Central memory CD8-positive, alpha-beta T cell (primary cell): ENCODE measurements at regions not wholly inside any gene's neighbourhood (a gene's known extent, or its start where the extent isn't known, plus 50 kb on each side); places are given as distances from the start of the nearest gene placed in this dataset.

Experiments used
- ATAC-seq: fragments of 150-1000 bp; cut with Tn5 transposase; replicated peaks from 2 replicates; pipeline ENCODE4 v1.10.0; 2022; ENCODE audit warnings: mild to moderate bottlenecking, moderate FRiP score, moderate number of reproducible peaks; ENCODE audit not compliant: poor library complexity, severe bottlenecking; ENCODE audit errors: extremely low read depth
- DNase-seq, 2 donors: peaks; one replicate each; pipeline ENCODE4 v3.0.0; 2021; ENCODE audit warnings: low spot score in 2 of 2
- H3K27ac Mint-ChIP-seq: one replicate; pipeline ENCODE4 v1.8.0; 2022; ENCODE audit warnings: low read depth, mild to moderate bottlenecking, moderate library complexity, mixed read lengths
- H3K27me3 Mint-ChIP-seq: one replicate; pipeline ENCODE4 v1.8.0; 2022; ENCODE audit warnings: mixed read lengths
- H3K36me3 Mint-ChIP-seq: one replicate; pipeline ENCODE4 v1.8.0; 2022; ENCODE audit warnings: mild to moderate bottlenecking, moderate library complexity, mixed read lengths; ENCODE audit not compliant: insufficient read depth
- H3K4me1 Mint-ChIP-seq: one replicate; pipeline ENCODE4 v1.8.0; 2022; ENCODE audit warnings: mixed read lengths
- H3K4me3 Mint-ChIP-seq: one replicate; pipeline ENCODE4 v1.8.0; 2022; ENCODE audit warnings: mild to moderate bottlenecking, moderate library complexity, mixed read lengths
- H3K9me3 Mint-ChIP-seq: one replicate; pipeline ENCODE4 v1.8.0; 2022; ENCODE audit warnings: mixed read lengths

DNA sequence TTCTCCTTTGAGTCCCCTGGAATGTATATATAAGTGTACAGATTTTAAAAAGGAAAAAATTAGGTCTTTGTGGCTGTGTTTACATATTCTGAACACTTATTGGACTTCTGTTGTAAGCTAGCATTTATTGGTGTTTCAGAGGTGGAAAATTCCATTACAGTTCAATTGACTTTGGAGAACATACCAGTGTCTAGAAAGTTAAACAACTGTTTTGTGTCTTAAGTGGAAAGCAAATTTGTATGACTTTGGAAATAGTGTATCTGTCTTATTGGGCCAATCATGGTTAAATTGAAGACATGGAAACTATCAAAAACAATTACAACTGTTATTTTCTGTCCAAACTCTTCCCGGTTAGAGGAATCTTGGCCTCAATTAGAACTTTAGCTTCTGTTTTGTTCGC is 265.0 kb upstream of the C2CD4B start:
- H3K4me3 Mint-ChIP-seq, result no peak overlapping the region
- no peak overlapping the region for H3K27ac Mint-ChIP-seq
- H3K36me3 Mint-ChIP-seq, result no peaks in the 10 kb centered on the region
- peaks cover 19% of the 10 kb centered on the region for H3K27me3 Mint-ChIP-seq
- H3K9me3 Mint-ChIP-seq, result no peaks in the 10 kb centered on the region
- ATAC-seq (no peak), DNase-seq (no peak)
- no peaks in the 10 kb centered on the region for H3K4me1 Mint-ChIP-seq

DNA sequence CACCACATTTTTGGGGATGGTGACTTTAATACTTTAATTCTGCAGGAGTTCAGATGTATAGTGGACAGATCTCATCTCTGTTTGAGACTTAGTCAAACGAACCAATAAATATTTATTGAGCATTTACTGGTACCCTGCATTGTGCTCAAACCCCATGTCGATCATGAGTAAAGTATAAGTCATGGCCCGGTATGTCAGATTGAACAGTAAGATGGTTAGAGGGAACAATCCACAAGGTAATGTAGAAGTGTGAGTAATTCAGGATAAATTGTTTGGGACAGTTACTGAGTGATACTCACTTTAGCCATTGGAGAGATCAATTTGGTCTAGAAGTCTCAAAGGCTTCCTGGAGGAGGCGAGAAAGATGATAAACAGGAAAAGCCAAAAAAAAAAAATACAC is 265.5 kb upstream of the C2CD4B start:
- Mint-ChIP-seq H3K4me1 (no peaks in the 10 kb centered on the region), H3K4me3 (no peak overlapping the region), H3K36me3 (no peaks in the 10 kb centered on the region), H3K9me3 (no peaks in the 10 kb centered on the region), H3K27ac (no peak overlapping the region), H3K27me3 (peaks cover 19% of the 10 kb centered on the region)
- no peak for DNase-seq
- ATAC-seq, result no peak

- H3K4me1 Mint-ChIP-seq, result no peaks in the 10 kb centered on the region
- ATAC-seq (no peak), DNase-seq (no peak)
- no peaks in the 10 kb centered on the region for H3K36me3 Mint-ChIP-seq
- no peak overlapping the region for H3K27ac Mint-ChIP-seq
- H3K9me3 Mint-ChIP-seq, result no peaks in the 10 kb centered on the region
- H3K27me3 Mint-ChIP-seq, result peaks cover 19% of the 10 kb centered on the region
- no peak overlapping the region for H3K4me3 Mint-ChIP-seq
Observed at GRCh38 chr15:62431008-62431797, 266.1 kb upstream of the C2CD4B start.

DNA sequence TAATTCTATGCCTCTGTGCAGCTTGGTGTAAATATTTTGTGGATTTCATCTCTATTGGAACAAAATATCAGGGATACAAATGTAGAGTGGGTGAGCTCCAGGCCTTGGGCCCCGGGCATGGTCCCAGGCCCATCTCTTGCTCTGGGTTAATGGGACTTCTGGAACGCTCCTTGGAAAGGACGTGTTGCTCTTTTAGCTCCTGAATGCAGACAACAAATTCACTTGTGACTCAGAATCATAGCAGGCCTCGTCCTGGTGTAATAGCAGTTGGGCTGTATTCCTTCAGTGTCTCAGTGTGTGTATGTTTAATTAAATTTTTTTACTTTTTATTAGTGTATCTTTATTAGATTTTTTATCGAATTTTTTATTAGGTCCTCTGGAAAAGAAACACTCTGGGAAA is 266.7 kb upstream of the C2CD4B start:
- ATAC-seq (no peak), DNase-seq (no peak)
- Mint-ChIP-seq H3K4me1 (no peaks in the 10 kb centered on the region), H3K27me3 (peaks cover 17% of the 10 kb centered on the region), H3K9me3 (no peaks in the 10 kb centered on the region), H3K27ac (no peak overlapping the region), H3K4me3 (no peak overlapping the region), H3K36me3 (no peaks in the 10 kb centered on the region)

GRCh38 chr15:62432702-62433398 is 267.8 kb upstream of the C2CD4B start:
- Mint-ChIP-seq H3K27ac (no peak overlapping the region), H3K27me3 (peaks cover 16% of the 10 kb centered on the region), H3K36me3 (no peaks in the 10 kb centered on the region), H3K9me3 (no peaks in the 10 kb centered on the region), H3K4me3 (no peak overlapping the region), H3K4me1 (no peaks in the 10 kb centered on the region)
- DNase-seq (no peak), ATAC-seq (no peak)

- DNase-seq (no peak), ATAC-seq (no peak)
- Mint-ChIP-seq H3K4me1 (no peaks in the 10 kb centered on the region), H3K27me3 (peaks cover 24% of the 10 kb centered on the region), H3K4me3 (no peak overlapping the region), H3K36me3 (no peaks in the 10 kb centered on the region), H3K9me3 (no peaks in the 10 kb centered on the region), H3K27ac (no peak overlapping the region)
Observed at GRCh38 chr15:62436235-62436634, 271.1 kb upstream of the C2CD4B start.

- DNase-seq, result no peak
- Mint-ChIP-seq H3K27me3 (peaks cover 24% of the 10 kb centered on the region), H3K9me3 (no peaks in the 10 kb centered on the region), H3K36me3 (no peaks in the 10 kb centered on the region), H3K4me3 (no peak overlapping the region), H3K4me1 (no peaks in the 10 kb centered on the region), H3K27ac (no peak overlapping the region)
- no peak for ATAC-seq
Observed at GRCh38 chr15:62437753-62438152, 272.7 kb upstream of the C2CD4B start.

GRCh38 chr15:62439543-62440016 is 274.5 kb upstream of the C2CD4B start:
- Mint-ChIP-seq H3K9me3 (no peaks in the 10 kb centered on the region), H3K36me3 (no peaks in the 10 kb centered on the region), H3K27ac (no peak overlapping the region), H3K4me3 (no peak overlapping the region), H3K4me1 (no peaks in the 10 kb centered on the region), H3K27me3 (peaks cover 24% of the 10 kb centered on the region)
- DNase-seq (no peak), ATAC-seq (no peak)

GRCh38 chr15:62440362-62441105 is 275.4 kb upstream of the C2CD4B start:
- Mint-ChIP-seq H3K27me3 (peaks cover 24% of the 10 kb centered on the region), H3K4me3 (no peak overlapping the region)

GRCh38 chr15:62444104-62445022 is 279.3 kb upstream of the C2CD4B start:
- H3K36me3 Mint-ChIP-seq, result no peaks in the 10 kb centered on the region
- H3K27me3 Mint-ChIP-seq, result peaks cover 35% of the 10 kb centered on the region
- H3K4me3 Mint-ChIP-seq, result no peak overlapping the region
- no peaks in the 10 kb centered on the region for H3K4me1 Mint-ChIP-seq
- ATAC-seq, result no peak
- H3K9me3 Mint-ChIP-seq, result no peaks in the 10 kb centered on the region
- H3K27ac Mint-ChIP-seq, result no peak overlapping the region
- no peak for DNase-seq

More at GRCh38 chr15:62440362-62441105, 275.4 kb upstream of the C2CD4B start:
- Mint-ChIP-seq H3K9me3 (no peaks in the 10 kb centered on the region), H3K36me3 (no peaks in the 10 kb centered on the region), H3K4me1 (no peaks in the 10 kb centered on the region), H3K27ac (no peak overlapping the region)
- ATAC-seq, result no peak
- DNase-seq, result no peak

DNA sequence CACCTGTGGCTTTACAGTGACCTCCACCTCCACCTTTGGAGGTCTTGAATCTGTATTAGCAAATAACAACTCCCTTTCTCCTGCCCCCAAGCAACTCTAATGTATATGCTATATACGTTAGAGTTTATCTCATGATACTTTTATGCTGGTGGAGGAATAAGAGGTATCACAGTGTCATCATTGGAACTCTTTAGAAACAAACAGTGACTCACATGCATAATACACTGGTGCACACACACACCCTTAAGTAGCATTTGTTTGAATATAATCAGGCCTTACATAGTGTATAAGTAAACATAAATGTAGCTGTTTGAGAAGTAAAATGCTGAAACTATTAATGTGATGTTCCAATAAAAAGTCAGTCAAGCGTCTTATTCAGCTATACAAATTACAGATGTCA is 280.2 kb upstream of the C2CD4B start:
- no peak for DNase-seq
- H3K36me3 Mint-ChIP-seq, result no peaks in the 10 kb centered on the region
- no peak overlapping the region for H3K27ac Mint-ChIP-seq
- peaks cover 41% of the 10 kb centered on the region for H3K27me3 Mint-ChIP-seq
- no peaks in the 10 kb centered on the region for H3K4me1 Mint-ChIP-seq
- H3K4me3 Mint-ChIP-seq, result no peak overlapping the region
- H3K9me3 Mint-ChIP-seq, result no peaks in the 10 kb centered on the region
- no peak for ATAC-seq

DNA sequence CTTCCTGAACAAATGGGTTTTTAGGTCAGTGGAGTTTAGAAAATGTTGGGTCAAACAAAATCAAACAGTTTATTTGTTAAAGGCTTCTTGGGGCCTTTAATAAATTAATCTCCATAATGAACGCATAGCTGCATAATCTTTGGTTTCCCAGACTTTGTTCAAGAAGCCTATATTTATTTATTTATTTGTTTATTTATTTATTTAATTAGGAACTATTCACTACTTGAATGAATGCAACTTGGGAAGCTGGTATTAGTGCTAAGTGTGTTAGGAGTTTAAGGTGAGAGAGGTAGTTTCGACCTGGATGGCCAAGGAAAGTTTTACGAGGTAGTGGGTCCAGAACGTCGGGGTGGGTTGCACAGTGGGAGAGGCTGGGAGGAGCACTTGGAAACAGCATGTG is 281.9 kb upstream of the C2CD4B start:
- Mint-ChIP-seq H3K36me3 (no peaks in the 10 kb centered on the region), H3K9me3 (no peaks in the 10 kb centered on the region), H3K27me3 (peaks cover 33% of the 10 kb centered on the region), H3K4me3 (no peak overlapping the region), H3K4me1 (no peaks in the 10 kb centered on the region), H3K27ac (no peak overlapping the region)
- ATAC-seq (no peak), DNase-seq (no peak)
